NCI-H446 treated with DMSO at 0.1 percent for 48 hours (cell line): ENCODE measurements at regions not wholly inside any gene's neighbourhood (a gene's known extent, or its start where the extent isn't known, plus 50 kb on each side); places are given as distances from the start of the nearest gene placed in this dataset.
"Not testable (repeated sequence)": the region's sequence is repeated elsewhere in the genome, so short reads cannot be mapped to it uniquely, and the experiment has no call there.

Source experiments
- DNase-seq: peaks from one replicate; lab custom pipeline; 2025; lab: John Stamatoyannopoulos, UW

GRCh38 chr7:148472406-148472805, 118.2 kb upstream of the C7orf33 start:
- DNase-seq: no peak

DNA sequence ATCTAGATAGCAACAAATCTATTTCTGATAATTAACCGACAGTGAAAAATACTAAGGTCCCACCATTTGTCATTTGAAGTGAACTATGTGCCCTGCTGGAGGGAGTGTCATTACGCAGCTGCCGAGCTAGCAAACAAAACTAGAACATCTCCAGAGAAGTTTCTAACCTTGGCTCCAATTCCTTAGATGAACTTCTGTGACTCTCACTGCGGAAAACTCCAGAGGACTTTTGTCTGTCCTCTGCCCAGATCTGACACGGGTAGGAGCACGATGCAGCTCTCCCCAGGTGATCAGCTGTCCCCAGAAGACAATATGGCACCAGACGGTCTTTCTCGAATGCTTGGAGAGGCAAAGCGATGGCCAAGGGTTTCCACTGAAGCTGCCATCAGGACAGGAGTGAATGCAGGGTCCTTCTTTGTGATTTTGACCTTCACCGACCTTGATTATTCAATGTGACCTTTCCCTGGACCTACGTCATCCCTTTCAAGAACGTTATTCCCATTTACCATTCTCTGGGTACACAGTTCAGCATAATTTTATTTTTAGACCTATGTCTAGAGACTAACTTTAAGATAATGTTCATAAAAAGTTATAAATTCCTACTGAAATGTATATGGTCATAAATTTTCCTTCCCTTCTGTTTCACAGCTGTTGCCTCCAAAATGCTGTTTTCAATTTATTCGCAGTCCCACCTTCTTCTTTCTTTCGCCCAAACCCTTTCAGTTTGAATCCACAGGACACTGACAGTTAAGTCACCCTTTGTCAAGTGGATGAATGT, 116.7 kb upstream of the C7orf33 start:
- DNase-seq: no peak

GRCh38 chr7:148474481-148475025, 116.0 kb upstream of the C7orf33 start:
- no peak for DNase-seq

DNA sequence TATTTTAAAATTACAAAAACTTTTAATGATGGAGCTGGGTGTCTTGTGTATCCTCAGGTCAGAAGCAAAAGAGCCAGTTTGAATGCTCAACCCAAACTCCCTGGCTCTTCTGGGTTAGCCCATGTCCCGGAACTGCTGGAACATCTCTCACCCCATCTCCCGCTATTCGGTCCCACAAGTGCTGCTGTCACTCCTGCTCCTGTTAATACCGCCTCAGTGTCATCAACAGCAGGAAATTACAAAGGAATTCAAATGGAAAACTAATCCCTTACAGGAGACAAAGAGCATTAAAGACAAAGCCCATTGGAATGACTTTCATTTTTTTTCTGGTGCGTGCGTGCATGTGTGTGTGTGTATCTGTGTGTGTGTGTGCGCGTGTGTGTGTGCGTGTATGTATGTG, 112.0 kb upstream of the C7orf33 start:
- no peak for DNase-seq

DNA sequence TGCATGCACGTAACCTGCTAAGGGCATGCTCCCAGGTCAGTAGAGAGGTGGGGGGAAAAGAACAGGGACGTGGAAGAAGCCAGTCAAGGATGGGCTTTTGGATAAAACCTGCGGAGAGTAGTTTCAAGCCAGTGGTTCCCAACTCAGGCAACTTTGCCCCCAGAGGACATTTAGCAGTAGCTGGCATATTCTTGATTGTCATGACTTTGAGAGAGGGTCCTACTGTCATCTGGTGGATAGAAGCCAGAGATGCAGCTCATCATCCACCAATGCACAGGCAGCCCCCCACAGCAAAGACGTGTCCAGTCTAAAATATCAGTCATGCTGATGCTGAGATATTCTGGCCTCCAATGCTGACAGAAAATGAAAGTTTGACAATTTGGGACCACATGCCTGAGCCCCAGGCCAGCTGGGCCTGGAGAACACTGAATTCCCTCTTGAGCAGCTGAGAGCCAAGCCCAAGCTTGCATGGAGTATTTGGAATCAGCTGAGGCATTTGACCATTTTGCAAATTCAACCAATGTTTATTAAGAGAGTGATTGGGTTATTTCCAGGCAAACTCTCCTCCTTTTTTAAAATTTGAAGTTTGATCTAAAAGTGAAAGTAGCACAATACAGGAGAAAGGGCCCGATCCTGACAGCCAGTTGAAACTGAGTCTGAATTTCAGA, 110.0 kb upstream of the C7orf33 start:
- DNase-seq: no peak

DNA sequence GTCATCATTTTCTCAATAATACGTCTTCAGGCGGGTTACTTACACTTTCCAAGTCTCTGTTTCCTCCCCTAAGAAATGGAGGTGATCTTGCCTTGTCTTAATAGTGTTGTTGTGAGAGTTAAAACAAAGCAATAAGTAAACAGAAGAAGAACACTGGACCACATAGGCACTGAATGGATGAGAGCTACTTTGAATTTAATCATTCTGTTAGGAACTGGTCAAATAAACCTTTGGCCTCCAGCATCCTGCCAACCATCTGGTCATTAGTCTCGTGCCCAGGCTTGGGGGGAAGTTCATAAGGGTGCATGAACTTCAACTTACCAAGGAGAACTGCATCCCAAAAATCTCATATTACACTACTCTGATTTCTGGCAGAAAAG, 109.4 kb upstream of the C7orf33 start:
- DNase-seq: no peak

DNA sequence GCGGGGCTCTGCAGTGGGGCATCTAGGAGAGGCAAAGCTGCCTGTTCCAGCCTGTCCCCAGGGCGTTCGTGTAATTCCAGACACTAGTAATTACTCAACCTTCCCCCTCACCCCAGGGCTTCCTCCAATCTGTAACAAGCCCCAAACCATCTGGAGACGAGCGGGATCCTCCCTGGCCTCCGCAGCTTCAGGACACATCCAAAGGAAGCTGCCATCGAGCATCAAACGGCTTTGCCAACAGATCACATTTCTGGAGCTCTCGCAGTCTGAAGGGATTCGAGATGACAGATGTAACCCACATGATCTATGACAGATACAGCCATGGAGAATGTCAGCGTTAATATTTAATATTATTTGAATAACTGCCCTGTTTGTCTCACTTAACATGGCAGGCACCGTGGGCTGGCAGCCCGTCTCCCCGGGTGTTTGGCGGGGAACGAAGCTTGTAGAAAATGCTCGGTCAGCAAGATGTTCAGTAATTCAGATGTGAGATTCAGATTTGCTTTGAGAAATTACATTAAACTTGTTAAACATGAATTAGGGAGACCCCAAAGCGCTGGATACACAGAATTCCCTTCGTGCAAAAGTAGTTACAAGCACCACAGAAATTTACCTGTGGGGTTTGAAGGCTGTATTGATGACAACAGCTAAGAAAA, 108.5 kb upstream of the C7orf33 start:
- no peak for DNase-seq

DNA sequence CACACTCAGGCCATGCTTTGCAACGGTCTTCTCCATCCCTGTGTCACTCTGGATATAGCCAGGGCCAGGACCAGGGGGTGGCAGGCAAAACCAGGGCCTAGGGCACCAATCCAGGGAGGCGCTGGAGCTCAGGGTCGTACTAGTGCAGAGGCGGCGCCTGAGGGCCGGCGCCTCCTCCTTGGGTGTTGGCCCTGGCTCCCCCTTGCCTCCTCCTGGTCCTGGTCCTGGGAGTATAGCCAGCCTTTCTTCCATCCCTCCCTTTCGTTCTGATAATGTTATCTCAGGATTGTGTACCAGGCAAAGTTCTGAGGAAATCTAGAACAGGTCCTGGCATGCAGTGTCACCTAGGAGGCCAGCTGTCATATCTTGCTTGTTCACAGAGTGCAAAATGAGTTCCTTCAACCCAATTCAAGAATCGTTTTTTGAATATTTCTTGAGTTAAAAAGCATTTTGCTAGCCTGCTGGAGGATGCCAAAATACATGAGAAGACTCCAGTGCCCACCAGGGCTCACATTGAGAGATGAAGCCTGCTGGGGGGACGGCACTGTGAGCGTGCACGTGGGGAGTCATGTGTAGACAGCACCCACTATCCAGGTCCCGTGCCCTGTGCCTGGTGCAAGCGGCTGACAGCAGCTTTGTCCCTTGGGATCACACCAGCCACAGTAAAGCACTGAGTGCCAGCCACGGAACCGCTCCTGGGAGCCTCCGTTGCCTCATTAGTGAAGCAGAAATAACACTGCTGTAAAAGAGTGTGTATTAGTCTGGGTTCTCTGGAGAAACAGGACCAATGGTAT, 106.9 kb upstream of the C7orf33 start:
- no peak for DNase-seq

DNA sequence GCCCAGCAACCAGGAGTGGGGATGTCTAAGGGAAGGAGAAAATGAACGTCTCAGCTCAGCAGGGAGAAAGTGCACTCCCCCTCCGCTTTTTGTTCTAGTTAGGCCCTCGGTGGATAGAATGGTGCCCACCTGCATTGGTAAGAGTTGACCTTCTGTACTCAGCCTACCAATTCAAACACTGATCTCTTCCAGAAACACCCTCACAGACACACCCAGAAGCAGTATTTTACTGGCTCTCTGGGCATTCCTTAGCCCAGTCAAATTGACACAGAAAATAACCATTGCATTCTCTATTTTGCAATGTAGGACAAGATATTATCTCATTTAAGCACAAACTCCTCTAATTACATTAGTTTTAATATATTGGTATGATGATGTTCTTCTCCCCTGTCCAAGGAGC, 106.1 kb upstream of the C7orf33 start:
- no peak for DNase-seq

GRCh38 chr7:148485618-148486017, 104.9 kb upstream of the C7orf33 start:
- DNase-seq: no peak

GRCh38 chr7:148486937-148487336, 103.6 kb upstream of the C7orf33 start:
- DNase-seq: no peak

DNA sequence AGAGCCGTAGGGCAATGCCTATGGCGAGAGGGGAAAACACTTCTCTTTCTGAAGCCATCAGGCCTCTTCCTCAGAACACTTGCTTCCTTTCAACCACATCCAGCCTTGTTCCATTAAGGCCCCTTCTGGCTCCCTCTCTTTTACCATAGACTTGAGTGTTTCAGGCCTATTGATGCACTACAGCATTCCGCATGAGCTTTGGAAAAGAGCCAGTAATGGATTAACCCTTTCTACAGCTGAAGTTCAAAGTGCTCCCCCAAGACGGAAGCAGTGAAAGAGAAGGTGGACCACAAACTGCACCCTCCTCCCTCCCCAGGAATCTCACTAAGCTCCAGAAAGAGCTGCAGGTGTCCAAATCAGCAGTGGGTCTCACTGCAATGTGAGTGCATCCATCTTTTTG, 102.7 kb upstream of the C7orf33 start:
- no peak for DNase-seq

- DNase-seq: no peak
Observed at GRCh38 chr7:148489678-148490077, 100.9 kb upstream of the C7orf33 start.

GRCh38 chr7:148492157-148492860, 98.3 kb upstream of the C7orf33 start:
- no peak for DNase-seq

- DNase-seq: no peak
Observed at GRCh38 chr7:148495605-148496004, 95.0 kb upstream of the C7orf33 start.

DNA sequence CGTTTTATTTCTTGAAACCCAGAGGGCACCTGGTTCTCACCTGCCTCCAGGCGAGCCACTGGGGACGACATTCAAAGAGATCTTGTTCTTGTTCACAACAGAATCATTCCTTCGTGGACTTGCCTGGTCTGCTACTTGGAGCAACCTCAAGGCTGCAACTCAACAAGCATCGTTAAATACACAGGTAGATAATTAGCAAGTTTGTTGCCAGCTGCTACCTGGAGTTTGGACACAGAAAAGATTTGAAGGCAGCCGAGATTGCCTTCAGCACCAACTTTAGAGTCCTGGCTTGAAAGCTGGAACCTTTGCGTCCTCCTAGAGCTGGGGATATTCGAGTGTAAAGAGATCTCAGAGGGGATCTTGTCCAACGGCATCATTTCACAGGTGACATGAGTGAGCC, 89.6 kb upstream of the C7orf33 start:
- DNase-seq: no peak

DNA sequence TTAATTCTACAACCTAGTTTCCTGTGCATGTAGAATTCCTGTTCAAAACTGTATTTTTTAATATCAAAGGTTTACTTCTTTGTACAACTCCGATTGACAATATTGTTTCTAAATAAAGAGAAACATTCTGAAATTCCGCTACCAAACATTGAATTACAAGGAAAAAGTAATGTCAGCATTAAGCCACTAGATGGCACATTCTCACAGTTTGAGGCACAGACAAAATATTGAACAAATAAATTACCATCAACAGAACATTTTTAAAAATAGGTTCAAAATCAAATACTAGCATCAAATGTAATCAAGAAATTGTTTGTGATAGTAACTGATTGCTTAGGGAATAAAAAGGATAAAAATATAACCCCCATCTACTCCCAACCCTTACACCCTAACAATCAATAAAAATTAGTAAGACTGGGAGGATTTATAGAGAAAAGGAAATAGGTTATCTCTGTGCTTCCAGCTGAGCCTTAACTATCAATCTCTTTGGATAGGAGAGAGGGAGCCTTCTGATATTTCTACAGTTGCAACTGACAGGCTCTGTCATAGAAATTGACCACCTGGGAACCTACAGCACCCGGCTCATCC, 86.6 kb upstream of the C7orf33 start:
- no peak for DNase-seq

GRCh38 chr7:148505645-148506375, 84.8 kb upstream of the C7orf33 start:
- DNase-seq: no peak

GRCh38 chr7:148507064-148507573, 83.4 kb upstream of the C7orf33 start:
- DNase-seq: not testable (repeated sequence)

GRCh38 chr7:148507787-148508186, 82.8 kb upstream of the C7orf33 start:
- DNase-seq: no peak
